ENCODE measurements at regions not wholly inside any gene's neighbourhood (a gene's known extent, or its start where the extent isn't known, plus 50 kb on each side); places are given as distances from the start of the nearest gene placed in this dataset.

- H3K9me3 Mint-ChIP-seq, result no peaks in the 10 kb centered on the region
- no peak for DNase-seq
- H3K4me3 Mint-ChIP-seq, result no peak overlapping the region
- no peak for ATAC-seq
- H3K4me1 Mint-ChIP-seq (ENCODE audit: low read depth), result peaks cover 11% of the 10 kb centered on the region
- no peaks in the 10 kb centered on the region for H3K27me3 Mint-ChIP-seq (ENCODE audit: low read depth)
- no peaks in the 10 kb centered on the region for H3K36me3 Mint-ChIP-seq (ENCODE audit: insufficient read depth)
Observed at GRCh38 chr5:68872088-68872839, 221.6 kb upstream of the SLC30A5 start.

GRCh38 chr5:68873198-68873597 lies 220.6 kb upstream of the SLC30A5 start:
- H3K27me3 Mint-ChIP-seq (ENCODE audit: low read depth), result no peaks in the 10 kb centered on the region
- H3K36me3 Mint-ChIP-seq (ENCODE audit: insufficient read depth), result no peaks in the 10 kb centered on the region
- H3K9me3 Mint-ChIP-seq, result no peaks in the 10 kb centered on the region

GRCh38 chr5:68875351-68875750 lies 218.5 kb upstream of the SLC30A5 start:
- H3K27me3 Mint-ChIP-seq (ENCODE audit: low read depth), result no peaks in the 10 kb centered on the region
- DNase-seq, result peak; percentile 29
- ATAC-seq, result peak in 1 of 2 donors; percentile 27

More at GRCh38 chr5:68873198-68873597, 220.6 kb upstream of the SLC30A5 start:
- DNase-seq, result no peak
- Mint-ChIP-seq H3K4me3 (no peak overlapping the region), H3K4me1 (ENCODE audit: low read depth) (peaks cover 11% of the 10 kb centered on the region)
- no peak for ATAC-seq

GRCh38 chr5:68883436-68883835 lies 210.4 kb upstream of the SLC30A5 start:
- Mint-ChIP-seq H3K9me3 (no peaks in the 10 kb centered on the region), H3K36me3 (ENCODE audit: insufficient read depth) (no peaks in the 10 kb centered on the region), H3K4me3 (no peak overlapping the region), H3K27me3 (ENCODE audit: low read depth) (no peaks in the 10 kb centered on the region), H3K4me1 (ENCODE audit: low read depth) (peaks cover 26% of the 10 kb centered on the region)
- no peak for DNase-seq
- ATAC-seq, result no peak

More at GRCh38 chr5:68875351-68875750, 218.5 kb upstream of the SLC30A5 start:
- peaks cover 11% of the 10 kb centered on the region for H3K4me1 Mint-ChIP-seq (ENCODE audit: low read depth)
- no peak overlapping the region for H3K4me3 Mint-ChIP-seq
- H3K36me3 Mint-ChIP-seq (ENCODE audit: insufficient read depth), result no peaks in the 10 kb centered on the region
- no peaks in the 10 kb centered on the region for H3K9me3 Mint-ChIP-seq

- peaks cover 26% of the 10 kb centered on the region for H3K4me1 Mint-ChIP-seq (ENCODE audit: low read depth)
- no peak for DNase-seq
- no peaks in the 10 kb centered on the region for H3K27me3 Mint-ChIP-seq (ENCODE audit: low read depth)
- H3K36me3 Mint-ChIP-seq (ENCODE audit: insufficient read depth), result no peaks in the 10 kb centered on the region
- ATAC-seq, result no peak
- no peaks in the 10 kb centered on the region for H3K9me3 Mint-ChIP-seq
- peak overlapping the region; percentile 11 for H3K4me3 Mint-ChIP-seq
Observed at GRCh38 chr5:68884144-68884754, 209.6 kb upstream of the SLC30A5 start.

- Mint-ChIP-seq H3K4me1 (ENCODE audit: low read depth) (peaks cover 26% of the 10 kb centered on the region), H3K36me3 (ENCODE audit: insufficient read depth) (no peaks in the 10 kb centered on the region), H3K27me3 (ENCODE audit: low read depth) (no peaks in the 10 kb centered on the region), H3K9me3 (no peaks in the 10 kb centered on the region), H3K4me3 (no peak overlapping the region)
- DNase-seq, result no peak
- ATAC-seq, result no peak
Observed at GRCh38 chr5:68884883-68885282, 208.9 kb upstream of the SLC30A5 start.

- ATAC-seq, result peak; percentile 47 to 60
- Mint-ChIP-seq H3K27me3 (ENCODE audit: low read depth) (no peaks in the 10 kb centered on the region), H3K4me1 (ENCODE audit: low read depth) (peaks cover 32% of the 10 kb centered on the region), H3K36me3 (ENCODE audit: insufficient read depth) (no peaks in the 10 kb centered on the region), H3K4me3 (no peak overlapping the region), H3K9me3 (no peaks in the 10 kb centered on the region)
- DNase-seq, result no peak
Observed at GRCh38 chr5:68886814-68887213, 207.0 kb upstream of the SLC30A5 start.

- Mint-ChIP-seq H3K36me3 (ENCODE audit: insufficient read depth) (no peaks in the 10 kb centered on the region), H3K4me3 (no peak overlapping the region), H3K9me3 (no peaks in the 10 kb centered on the region), H3K27me3 (ENCODE audit: low read depth) (no peaks in the 10 kb centered on the region), H3K4me1 (ENCODE audit: low read depth) (peaks cover 26% of the 10 kb centered on the region)
- peak; percentile 67 to 76 for ATAC-seq
- no peak for DNase-seq
Observed at GRCh38 chr5:68891718-68892117, 202.1 kb upstream of the SLC30A5 start.

GRCh38 chr5:68894673-68895072 lies 199.1 kb upstream of the SLC30A5 start:
- ATAC-seq (no peak), DNase-seq (no peak)
- Mint-ChIP-seq H3K9me3 (no peaks in the 10 kb centered on the region), H3K27me3 (ENCODE audit: low read depth) (no peaks in the 10 kb centered on the region), H3K4me3 (no peak overlapping the region), H3K36me3 (ENCODE audit: insufficient read depth) (no peaks in the 10 kb centered on the region), H3K4me1 (ENCODE audit: low read depth) (peaks cover 22% of the 10 kb centered on the region)

GRCh38 chr5:68898951-68899471 lies 194.8 kb upstream of the SLC30A5 start:
- H3K27me3 Mint-ChIP-seq (ENCODE audit: low read depth), result no peaks in the 10 kb centered on the region
- H3K36me3 Mint-ChIP-seq (ENCODE audit: insufficient read depth), result no peaks in the 10 kb centered on the region
- DNase-seq, result no peak
- peaks cover 14% of the 10 kb centered on the region for H3K4me1 Mint-ChIP-seq (ENCODE audit: low read depth)
- no peak for ATAC-seq
- no peaks in the 10 kb centered on the region for H3K9me3 Mint-ChIP-seq
- no peak overlapping the region for H3K4me3 Mint-ChIP-seq

- Mint-ChIP-seq H3K9me3 (no peaks in the 10 kb centered on the region), H3K27me3 (ENCODE audit: low read depth) (peaks cover 4% of the 10 kb centered on the region), H3K4me1 (ENCODE audit: low read depth) (no peaks in the 10 kb centered on the region), H3K36me3 (ENCODE audit: insufficient read depth) (no peaks in the 10 kb centered on the region), H3K4me3 (no peak overlapping the region)
- no peak for ATAC-seq
- no peak for DNase-seq
Observed at GRCh38 chr5:68911840-68912690, 181.7 kb upstream of the SLC30A5 start.

- Mint-ChIP-seq H3K4me3 (no peak overlapping the region), H3K4me1 (ENCODE audit: low read depth) (no peaks in the 10 kb centered on the region), H3K36me3 (ENCODE audit: insufficient read depth) (no peaks in the 10 kb centered on the region), H3K9me3 (no peaks in the 10 kb centered on the region), H3K27me3 (ENCODE audit: low read depth) (peaks cover 4% of the 10 kb centered on the region)
- DNase-seq (no peak), ATAC-seq (no peak)
Observed at GRCh38 chr5:68915079-68915478, 178.7 kb upstream of the SLC30A5 start.

GRCh38 chr5:68918306-68918705 lies 175.5 kb upstream of the SLC30A5 start:
- Mint-ChIP-seq H3K27me3 (ENCODE audit: low read depth) (peaks cover 5% of the 10 kb centered on the region), H3K36me3 (ENCODE audit: insufficient read depth) (no peaks in the 10 kb centered on the region), H3K9me3 (no peaks in the 10 kb centered on the region), H3K4me1 (ENCODE audit: low read depth) (no peaks in the 10 kb centered on the region), H3K4me3 (no peak overlapping the region)
- ATAC-seq (no peak), DNase-seq (no peak)

- Mint-ChIP-seq H3K4me3 (no peak overlapping the region), H3K27me3 (ENCODE audit: low read depth) (peaks cover 10% of the 10 kb centered on the region), H3K36me3 (ENCODE audit: insufficient read depth) (no peaks in the 10 kb centered on the region), H3K4me1 (ENCODE audit: low read depth) (no peaks in the 10 kb centered on the region), H3K9me3 (no peaks in the 10 kb centered on the region)
- ATAC-seq (no peak), DNase-seq (no peak)
Observed at GRCh38 chr5:68919988-68920490, 173.8 kb upstream of the SLC30A5 start.
